Effector CD8-positive, alpha-beta T cell (primary cell): ENCODE measurements at regions not wholly inside any gene's neighbourhood (a gene's known extent, or its start where the extent isn't known, plus 50 kb on each side); places are given as distances from the start of the nearest gene placed in this dataset.

Experiments
- DNase-seq: peaks from one replicate; lab custom pipeline; 2025; lab: John Stamatoyannopoulos, UW

DNA sequence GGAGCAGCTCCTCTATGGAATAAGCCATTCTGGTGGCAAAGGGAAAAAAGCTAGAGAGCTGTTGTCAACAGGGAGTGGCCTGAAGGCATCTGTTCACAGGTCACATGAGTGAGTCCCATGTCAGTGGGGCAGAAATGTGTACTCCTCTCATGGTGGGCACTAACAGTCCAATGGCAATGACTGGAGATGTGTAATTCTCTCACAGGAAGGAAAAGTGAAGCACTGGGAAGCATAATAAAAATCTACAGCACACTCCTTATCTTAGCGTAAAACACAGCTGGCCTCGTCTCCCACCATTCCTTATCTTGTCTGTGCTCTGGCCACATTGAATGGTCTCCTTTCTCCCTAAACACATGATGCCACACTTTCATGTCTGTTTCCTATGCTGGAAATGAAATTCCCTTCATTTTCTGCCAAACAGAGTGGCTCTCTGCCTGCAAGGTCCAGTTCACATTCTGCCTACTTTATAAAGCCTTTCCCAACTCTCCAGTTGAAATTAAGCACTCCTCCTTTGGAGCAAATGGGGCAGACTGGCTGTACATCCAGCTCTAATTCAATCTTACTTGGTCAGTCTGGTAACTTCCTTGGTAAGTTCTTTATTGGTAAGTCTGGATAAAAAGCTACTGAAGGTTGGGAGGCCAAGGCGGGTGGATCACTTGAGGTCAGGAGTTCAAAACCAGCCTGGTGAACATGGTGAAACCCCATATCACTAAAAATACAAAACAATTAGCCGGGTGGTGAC lies 139.8 kb downstream of the RPL22L1 start:
- no peak for DNase-seq

DNA sequence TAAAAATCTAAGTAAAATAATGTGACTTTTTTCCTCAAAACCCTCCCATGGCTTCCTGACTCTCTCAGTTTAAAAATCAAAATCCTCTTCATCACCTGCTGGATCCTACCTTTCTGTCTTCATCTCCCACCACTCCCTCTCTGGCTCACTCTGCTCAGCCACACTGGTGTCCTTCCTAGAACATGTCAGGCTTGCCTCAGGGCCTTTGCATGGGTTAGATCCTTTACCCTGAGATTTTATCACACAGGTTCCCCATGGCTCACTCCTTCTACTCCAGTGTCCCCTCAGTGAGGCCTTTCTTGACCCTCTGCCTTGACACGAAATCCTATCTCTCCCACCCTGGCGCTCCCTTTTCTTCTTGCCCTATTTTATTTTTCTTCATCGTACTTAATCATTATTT lies 141.8 kb downstream of the RPL22L1 start:
- no peak for DNase-seq

DNA sequence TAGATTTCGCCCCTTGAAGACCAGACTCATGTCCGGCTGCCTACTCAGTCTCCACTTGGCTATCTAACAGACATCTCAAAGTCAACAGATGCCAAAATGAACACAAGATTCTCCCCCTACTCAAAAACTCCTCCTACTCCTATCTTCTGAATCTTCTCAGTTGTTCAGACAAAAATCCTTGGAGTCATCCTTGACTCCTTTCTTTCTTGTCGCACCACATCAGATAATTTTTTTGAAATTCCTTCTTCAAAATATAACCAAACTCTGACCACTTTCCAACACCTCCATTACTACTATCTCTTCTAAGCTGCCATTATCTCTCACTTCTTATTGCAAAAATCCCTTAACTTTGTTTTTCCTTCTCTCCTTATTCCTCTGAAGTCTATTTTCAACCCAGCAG lies 141.9 kb upstream of the SLC7A14 start:
- no peak for DNase-seq

DNA sequence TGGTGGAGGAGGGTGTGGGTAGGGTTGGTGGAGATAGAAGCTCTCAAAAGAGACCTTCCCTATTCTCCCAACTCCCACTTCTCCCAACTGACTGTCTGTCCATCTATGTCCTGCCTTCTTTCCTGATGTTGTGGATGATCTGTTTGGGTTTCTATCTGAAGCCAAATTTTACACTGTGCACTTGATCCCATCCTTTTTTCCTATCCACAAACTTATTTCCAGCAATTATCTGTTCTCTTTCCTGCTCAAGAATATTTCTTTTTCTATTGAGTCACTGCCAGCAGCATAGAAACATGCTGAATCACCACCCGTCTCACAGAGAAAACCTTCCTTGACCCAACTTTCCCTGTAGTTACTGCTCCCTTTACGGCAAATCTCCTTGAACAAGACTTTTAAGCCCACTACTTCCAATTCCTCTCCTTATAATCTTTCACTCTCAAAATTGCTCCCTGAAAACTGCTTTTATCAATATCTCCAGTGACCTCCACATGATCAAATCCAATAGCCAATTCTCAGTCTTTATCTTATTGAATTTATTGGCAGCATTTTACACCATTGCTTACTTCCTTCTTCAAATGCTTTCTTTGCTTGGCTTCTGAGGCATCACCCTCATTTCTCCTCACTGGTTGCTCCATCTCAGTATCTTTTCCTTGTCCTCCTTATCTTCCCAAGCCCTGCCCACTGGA lies 141.2 kb upstream of the SLC7A14 start:
- DNase-seq: no peak

DNA sequence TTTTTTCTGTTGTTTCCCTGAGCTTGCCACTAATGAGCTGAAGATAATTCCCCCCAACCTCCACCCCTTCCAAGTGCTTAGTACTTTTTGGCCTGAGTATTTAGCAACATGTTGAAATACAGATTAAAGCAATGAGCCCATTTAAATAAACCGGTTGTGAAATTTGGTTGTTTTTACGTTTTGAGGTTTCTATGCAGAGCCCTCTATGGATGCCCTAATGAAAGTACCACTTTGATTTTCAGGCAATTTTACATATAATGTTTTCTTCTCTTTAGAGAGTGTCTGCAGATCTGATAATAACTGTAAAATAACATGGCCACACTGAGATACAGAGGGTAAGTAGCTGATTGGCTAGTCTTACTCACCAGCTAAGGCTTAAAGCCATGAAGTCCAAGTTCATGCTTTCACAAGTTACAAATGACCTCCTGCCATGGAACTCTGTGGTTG lies 139.4 kb upstream of the SLC7A14 start:
- DNase-seq: no peak

DNA sequence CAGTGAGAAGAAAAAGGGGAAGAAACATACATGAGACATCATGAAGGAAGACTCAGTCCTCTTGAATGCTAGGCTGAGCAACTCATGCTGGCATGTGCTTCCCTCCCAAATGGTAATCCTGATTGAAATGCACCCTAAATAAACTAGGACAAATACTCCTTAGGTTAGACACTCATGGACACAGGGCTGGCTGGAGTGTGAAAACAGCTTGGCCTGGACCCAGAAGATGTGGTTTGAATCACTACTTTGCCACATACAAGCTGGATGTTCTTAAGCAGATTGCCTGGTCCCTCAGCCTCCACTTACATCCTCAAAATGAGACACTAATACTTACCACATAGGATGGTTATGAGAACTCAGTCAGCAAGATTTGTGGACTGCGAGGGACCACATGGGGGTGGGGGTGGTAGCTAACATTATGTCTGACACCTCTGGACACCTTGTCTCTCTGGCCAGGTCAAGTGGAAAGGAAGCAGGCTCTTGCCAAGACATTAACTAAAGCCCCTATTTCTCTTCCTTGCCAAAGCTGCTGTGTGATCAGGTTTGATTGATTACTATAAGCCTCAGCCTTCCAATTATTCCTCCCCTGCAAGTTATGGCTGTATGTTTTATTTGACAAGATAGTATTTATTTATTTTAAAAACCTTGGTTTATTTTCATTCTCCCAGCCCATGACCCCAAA lies 138.9 kb upstream of the SLC7A14 start:
- DNase-seq: no peak

DNA sequence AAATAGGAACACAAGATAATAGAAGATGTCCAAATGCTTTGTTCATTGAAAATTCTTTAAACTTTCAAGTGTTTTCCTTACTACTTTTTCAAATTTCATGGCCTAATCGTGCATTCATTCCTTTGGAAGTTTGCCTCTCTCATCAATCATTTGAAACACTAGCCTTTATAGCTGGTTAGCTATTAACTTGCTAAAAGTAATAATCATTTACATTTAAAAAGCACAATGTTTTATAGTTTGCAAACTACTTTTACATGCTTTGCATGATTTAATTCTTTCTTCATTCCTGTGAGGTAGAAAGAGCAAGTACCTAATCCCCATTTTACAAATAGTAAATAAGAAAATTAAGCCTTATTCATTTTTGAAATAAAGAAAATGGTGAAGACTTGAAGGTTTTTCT lies 137.4 kb upstream of the SLC7A14 start:
- no peak for DNase-seq

DNA sequence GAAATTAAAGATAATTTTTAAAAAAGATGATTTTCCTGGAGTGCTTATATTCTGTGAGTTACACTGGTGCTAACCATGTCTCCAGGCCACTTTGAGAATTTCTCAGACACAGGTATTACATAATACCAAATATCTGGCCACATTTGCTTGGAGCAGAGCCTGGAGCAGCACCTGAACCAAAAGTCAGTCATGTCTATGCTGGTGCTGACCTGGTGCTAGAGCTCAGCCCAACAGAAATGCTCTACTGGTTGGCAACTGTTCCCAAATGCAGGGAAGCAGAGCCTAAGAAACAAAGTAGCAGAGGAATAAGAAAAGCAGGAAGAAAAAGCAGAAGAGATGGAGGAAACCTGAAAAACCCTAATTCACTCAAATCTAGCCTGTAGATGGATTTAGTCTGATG lies 135.7 kb upstream of the SLC7A14 start:
- no peak for DNase-seq

DNA sequence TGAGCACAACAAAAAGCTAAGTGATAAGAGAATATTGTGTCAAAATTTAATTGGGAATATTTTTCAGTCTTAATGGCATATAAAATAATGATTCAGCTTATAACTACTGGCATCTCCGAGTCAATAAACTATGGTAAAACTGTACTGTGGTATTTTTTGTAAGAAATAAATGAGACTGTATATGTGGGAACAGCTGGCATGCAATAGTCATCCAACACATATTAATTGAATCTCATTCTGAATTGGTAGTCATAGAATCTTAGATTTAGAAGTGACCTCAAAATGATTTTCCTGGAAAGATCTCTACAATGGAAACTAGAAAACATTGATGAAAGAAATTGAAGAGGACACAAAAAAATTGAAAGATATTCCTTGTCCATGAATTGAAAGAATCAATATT lies 133.4 kb upstream of the SLC7A14 start:
- no peak for DNase-seq

DNA sequence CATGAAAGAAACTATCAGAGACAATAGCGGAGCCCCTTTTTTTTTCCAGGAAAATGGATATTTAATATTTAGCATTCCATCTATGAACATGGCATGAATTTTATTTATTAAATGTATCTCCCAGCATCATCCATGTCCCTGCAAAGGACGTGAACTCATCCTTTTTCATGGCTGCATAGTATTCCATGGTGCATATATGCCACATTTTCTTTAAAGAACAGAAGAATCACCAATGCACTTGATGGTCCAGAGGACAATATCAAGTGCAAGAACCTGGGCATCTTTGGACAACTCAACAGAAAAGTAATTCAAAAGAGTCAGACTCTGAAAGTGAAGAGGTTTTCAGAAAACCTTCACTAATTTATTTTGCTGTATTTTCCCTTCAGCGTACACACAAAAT lies 133.0 kb upstream of the SLC7A14 start:
- DNase-seq: no peak

DNA sequence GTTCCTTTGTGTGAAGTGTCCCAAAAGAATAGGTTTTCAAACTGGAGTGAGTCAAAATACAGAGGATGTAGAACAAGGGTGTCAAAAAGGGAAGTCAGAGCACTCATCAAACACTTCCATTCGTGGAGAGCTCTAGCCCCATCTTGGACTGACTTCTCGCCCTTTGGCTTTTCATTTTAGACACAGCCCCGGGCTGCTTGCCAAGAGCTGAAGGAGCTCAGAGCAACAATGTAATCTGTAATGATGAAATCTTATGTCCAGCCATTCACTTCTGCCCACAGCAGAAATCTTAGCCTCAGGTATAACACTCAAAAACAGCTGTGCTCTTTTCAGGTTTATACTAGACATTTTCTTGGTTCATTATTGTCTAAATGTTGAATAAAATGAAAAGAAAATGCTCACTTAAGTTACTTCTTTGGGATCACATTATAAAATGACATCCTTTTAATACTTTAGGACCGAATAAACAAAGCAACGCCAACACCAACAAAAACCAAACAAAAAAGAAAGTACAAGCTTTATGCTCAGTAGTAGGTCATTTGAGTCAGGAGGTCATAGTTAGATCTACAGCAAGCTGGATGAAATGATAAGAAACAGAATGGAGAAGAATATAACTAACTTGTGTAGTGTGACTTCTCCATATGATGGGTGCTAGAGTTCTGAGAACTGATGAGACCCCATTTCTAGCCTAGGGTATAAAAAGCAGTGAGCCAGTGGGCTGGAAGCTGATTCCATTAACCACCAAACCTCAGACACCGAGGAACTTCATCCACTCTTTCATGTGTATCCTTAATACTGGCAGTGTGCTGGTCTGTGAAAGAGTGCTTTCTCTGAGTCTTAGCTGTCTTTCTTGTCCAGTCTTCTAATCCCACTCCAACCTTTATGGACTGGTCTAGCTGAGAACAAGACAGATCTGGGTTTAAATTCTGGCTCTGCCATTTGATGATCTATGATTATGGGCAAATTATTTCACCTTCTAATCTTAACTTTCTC lies 131.8 kb upstream of the SLC7A14 start:
- no peak for DNase-seq

DNA sequence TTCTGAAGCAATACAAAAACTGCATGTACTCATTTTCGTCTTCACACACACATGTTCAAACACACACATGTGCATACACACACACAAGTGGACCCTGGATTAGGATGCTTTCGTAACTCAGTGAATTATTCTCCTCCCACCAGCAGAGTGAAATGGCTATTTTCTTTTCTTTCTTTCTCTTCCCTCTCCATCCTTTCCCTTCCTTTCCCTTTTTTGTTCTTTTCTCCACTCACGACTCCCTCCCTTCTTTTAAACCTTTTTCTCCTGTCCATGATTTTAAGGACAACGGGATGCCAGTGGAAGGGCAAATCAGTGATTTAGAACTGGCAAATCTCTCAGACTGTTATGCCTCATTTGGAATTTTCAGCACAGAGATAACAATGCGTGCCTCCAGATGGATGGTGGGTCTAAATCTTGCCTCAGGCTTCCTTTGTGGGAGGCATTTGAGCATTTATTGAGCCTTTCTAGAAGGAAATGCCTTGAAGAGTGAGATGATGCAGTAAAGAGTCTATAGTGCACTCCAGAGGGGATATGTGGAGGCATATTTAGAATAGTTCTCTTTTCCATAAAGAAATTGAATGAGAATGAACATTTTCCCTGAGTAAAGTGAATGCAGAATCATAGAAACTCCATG lies 130.4 kb upstream of the SLC7A14 start:
- DNase-seq: no peak

DNA sequence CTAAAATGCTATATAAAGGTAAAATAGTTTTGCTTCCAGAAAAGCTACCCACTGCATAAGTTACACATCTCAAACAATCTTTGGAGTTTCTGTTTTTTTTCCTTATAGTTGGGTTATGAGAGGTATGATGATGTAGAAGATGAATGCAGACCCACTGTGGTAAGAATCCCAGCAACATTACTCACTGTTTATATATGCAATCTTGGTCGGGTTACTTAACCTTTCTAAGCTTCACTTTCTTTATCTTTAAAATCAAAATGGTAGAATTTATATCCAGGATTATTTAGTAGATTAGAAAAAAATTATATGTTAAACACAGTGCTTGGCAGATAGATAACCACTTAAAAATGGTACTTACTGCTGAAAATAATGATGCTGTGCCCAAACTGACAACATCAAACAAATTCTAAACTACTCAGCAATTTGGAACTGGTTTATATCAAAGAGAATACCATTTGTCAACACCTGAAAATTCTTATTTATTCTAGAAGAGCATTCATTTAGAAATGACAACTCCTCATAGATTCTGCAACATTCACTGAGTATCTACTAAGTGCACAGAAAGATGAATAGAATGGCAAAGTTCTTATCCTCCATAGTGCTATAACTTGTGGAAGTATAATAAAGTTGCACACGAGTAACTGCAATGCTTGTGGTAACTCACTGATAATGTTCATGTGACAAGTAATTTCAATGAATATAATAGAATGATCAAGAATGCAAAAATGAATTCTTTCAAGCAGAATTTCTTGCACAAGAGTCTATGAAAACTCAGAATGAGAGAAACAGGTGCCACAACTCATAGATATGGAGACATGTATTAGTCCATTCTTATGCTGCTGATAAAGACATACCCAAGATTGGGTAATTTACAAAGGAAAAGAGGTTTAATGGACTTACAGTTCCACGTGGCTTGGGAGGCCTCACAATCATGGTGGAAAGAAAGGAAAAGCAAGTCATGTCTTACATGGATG lies 129.0 kb upstream of the SLC7A14 start:
- DNase-seq: no peak

DNA sequence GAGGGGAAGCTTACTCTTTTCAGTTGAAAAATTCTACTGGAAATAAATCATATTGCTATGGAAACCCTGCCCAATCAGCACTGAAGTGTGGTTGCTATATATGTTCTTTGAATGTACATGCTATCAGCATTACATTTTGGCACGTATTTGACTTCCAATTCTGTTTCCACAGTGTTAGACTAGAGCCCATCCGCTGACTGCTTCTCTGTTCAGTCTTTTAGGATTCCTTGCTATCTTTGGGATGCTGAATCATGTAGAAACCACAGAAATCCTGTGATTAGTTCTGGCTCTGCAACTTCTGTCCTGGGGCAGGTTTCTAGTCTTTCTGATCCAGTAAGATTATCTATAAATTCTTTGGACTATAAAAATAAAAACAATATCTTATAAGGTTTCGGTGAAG lies 128.2 kb upstream of the SLC7A14 start:
- no peak for DNase-seq

DNA sequence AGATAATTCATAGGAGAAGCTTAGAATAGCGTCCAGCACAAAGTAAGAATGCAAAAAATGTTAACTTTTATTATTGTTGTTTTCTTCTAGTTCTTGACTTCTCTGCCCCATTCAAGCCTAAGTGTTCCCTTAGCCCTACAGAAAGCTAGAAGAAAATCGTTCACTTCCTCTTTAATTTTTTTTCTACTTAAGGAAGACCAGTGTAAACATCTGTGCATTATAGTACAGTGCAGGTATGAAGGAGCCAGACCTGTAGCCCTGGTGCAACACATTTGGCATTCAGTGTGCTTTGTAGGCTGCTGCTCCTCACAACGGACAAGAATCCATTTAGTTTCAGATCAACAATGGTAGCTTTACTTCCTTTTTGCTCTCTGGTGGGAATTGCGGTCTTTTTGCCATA lies 127.8 kb upstream of the SLC7A14 start:
- no peak for DNase-seq

DNA sequence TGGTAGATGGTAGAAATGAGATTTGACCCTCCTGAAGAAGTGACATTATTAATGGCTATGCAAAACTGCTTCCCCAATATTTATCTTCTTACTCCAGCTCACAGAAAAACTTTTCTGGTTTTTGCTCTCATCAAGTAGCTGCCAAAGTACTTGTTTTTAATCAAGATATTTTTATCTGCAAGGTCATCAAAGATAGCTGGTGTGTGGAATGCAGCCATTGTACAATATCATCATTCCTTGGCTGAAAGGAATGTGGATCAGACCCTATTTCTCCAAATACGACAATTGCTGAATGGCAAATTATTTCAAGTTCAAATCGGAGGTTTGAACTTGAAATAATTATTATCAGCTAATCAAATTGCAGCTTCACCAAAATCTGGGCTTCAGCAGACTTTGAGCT lies 126.9 kb upstream of the SLC7A14 start:
- no peak for DNase-seq

DNA sequence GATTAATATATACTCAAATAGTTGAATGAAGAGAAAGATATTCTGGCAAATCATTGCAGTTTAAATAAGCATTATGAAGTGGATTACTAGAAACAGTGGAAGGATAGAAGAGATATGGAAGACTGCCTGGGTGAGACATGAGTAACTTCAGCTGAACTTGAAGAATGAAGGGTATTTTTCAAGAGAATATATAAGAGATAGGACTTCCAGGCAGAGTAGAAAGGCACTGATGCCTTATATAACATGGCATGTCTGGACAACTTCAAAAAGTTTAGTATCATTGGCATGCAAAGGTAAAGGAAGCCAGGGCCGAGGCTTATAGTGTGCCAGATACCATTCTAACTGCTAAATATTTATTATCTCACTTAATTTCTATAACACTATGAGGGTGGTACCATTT lies 126.5 kb upstream of the SLC7A14 start:
- DNase-seq: no peak

DNA sequence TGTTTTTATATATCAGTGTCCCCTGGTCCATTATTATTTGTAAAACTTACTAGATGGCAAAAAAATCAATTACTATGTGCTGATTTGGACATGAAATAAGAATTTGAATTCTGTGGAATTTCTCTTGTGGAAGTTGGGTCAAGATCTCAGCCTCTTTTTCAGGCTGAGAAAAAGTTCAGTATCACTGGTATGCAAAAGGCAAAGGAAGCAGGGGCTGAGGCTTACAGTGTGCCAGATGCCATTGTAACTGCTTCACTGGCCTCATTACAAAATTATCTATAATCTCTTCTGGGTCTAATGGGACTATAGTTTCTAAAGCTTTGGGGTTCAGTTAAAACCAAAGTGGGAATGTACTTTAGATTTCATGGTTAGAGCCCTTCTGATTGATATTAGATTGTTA lies 125.9 kb upstream of the SLC7A14 start:
- no peak for DNase-seq

DNA sequence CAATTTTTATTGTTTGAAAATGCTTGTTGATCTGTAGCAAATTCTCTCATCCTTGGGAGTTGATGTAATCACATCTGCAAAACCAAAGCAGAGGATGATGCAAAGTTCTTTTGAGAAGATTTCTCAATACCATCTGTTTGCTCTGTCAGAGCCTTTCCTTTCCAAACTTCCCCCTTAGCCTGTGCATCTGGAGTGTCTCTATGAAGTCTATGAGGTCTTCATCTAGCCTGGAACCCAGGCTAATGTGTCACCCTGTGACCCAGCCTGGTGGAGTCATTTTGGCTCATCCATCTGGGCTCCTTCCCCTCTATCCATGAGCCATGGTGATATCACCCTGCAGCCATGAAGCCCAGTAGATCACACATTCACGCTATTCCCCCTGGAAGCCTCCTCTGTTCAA lies 123.2 kb upstream of the SLC7A14 start:
- DNase-seq: no peak

DNA sequence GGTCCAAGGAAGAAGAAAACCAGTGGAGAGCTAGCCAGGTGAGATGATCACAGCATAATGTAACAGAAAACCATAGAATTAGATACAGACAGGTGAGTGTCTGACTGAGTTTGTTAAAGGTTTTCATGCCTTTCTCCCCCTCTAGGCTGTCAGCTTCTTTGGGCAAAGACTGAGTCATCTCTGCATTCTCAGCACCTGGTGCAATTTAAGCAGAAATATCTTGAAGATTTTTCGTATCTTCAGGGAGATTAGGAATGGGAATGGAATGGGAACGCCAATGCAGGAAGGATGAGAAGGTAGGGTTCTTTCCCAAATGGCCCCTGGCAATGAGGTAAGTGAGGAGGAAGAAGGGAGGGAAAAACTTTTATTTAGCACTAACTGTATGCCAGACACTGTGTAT lies 122.0 kb upstream of the SLC7A14 start:
- no peak for DNase-seq
